GM18867 (cell line): ENCODE measurements at regions not wholly inside any gene's neighbourhood (a gene's known extent, or its start where the extent isn't known, plus 50 kb on each side); places are given as distances from the start of the nearest gene placed in this dataset.
A peak's percentile ranks its signal among the peaks of the same experiment; 100 is the strongest.
"Not testable (repeated sequence)": the region's sequence is repeated elsewhere in the genome, so short reads cannot be mapped to it uniquely, and the experiment has no call there.

Source experiments
- ATAC-seq: cut with Tn5 transposase; IDR thresholded peaks from one replicate; pipeline ENCODE4 v1.9.1; 2021; ENCODE audit warnings: mild to moderate bottlenecking, moderate library complexity; ENCODE audit not compliant: unreplicated experiment

DNA sequence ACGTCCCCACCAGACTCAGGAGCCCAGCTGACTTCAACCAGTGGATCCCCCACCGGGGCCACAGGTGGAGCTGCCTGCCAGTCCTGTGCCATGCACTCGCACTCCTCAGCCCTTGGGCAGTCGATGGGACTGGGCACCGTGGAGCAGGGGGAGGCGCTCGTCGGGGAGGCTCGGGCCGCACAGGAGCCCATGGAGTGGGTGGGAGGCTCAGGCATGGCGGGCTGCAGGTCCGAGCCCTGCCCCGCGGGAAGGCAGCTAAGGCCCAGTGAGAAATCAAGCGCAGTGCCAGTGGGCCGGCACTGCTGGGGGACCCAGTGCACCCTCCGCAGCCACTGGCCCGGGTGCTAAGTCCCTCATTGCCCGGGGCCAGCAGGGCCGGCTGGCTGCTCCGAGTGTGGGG, 52.3 kb upstream of the LRRC30 start:
- not testable (repeated sequence) for ATAC-seq

DNA sequence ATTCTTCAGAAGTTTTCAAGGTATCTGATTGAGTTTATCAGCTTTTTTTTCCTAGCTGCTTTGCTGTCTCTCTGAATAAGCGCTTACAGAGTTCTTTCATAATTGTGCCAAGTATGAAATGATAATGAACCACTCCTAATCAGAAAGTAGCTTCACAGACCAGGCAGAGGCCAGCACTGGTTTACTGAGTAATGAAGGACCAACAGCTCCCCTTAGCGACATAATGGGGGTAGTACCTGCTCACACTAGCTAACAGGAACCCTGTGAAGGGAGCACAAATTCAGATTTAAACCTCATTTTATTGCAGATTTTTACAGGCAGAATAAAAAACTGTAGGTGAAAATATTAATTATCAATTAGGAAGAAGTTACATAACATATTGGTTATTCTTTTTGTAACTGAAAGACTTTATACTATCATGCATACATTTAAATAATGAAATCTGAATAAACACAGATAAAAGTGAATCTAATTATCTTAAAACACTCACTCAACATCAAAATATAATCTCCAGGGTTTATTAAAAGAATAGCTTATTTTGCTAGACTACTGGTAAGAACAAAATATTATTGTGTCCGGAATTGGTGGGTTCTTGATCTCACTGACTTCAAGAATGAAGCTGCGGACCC, 53.7 kb upstream of the LRRC30 start:
- ATAC-seq: peak; percentile 74

GRCh38 chr18:7174344-7175095, 56.4 kb upstream of the LRRC30 start:
- no peak for ATAC-seq

- ATAC-seq: no peak
Measured at GRCh38 chr18:7173216-7173615, 55.6 kb upstream of the LAMA1 start.

DNA sequence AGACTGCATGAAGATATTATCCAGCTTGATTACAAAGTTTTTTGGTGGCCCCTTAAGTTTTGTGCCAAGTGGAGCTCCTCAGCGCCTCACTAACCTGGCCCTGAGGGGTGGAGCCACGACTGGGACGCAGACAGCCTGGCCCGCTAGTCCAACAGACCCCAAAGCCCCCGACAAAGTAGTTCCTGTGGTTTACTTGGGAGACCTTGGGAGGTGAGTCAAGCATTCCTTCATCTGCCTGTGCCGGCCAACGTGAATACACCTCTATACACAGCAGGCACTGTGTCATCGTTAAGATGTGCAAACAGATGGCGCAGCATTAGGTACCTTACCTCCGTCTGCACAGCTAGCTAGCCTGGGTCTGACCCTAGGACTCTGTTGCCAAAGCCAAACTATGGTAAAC, 55.0 kb upstream of the LAMA1 start:
- ATAC-seq: no peak

- ATAC-seq: no peak
Measured at GRCh38 chr18:7170292-7170691, 52.7 kb upstream of the LAMA1 start.

GRCh38 chr18:7169601-7170000, 52.0 kb upstream of the LAMA1 start:
- ATAC-seq: no peak

GRCh38 chr18:7168408-7168807, 50.8 kb upstream of the LAMA1 start:
- no peak for ATAC-seq
